ENCODE measurements at regions not wholly inside any gene's neighbourhood (a gene's known extent, or its start where the extent isn't known, plus 50 kb on each side); places are given as distances from the start of the nearest gene placed in this dataset.

- TF ChIP-seq, protein P1, sequence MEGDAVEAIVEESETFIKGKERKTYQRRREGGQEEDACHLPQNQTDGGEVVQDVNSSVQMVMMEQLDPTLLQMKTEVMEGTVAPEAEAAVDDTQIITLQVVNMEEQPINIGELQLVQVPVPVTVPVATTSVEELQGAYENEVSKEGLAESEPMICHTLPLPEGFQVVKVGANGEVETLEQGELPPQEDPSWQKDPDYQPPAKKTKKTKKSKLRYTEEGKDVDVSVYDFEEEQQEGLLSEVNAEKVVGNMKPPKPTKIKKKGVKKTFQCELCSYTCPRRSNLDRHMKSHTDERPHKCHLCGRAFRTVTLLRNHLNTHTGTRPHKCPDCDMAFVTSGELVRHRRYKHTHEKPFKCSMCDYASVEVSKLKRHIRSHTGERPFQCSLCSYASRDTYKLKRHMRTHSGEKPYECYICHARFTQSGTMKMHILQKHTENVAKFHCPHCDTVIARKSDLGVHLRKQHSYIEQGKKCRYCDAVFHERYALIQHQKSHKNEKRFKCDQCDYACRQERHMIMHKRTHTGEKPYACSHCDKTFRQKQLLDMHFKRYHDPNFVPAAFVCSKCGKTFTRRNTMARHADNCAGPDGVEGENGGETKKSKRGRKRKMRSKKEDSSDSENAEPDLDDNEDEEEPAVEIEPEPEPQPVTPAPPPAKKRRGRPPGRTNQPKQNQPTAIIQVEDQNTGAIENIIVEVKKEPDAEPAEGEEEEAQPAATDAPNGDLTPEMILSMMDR (IDR thresholded peaks at IDR 0.05; ENCODE audit: extremely low read depth, low read depth, low read length), result no peak
- Histone ChIP-seq H3K4me1 (ENCODE audit: insufficient read depth, low read length) (no peaks in the 10 kb centered on the region), H3K27ac (ENCODE audit: low read depth, low read length) (no peak overlapping the region), H4K20me1 (ENCODE audit: insufficient read depth, low read length) (no peaks in the 10 kb centered on the region), H3K79me2 (ENCODE audit: insufficient read depth, low read length) (no peaks in the 10 kb centered on the region), H2AFZ (ENCODE audit: low read length) (no peak overlapping the region), H3K36me3 (ENCODE audit: insufficient read depth, low read length) (no peaks in the 10 kb centered on the region), H3K4me2 (ENCODE audit: insufficient read depth, low read length) (peak overlapping the region; percentile 18), H3K27me3 (ENCODE audit: insufficient read depth, low read length) (no peaks in the 10 kb centered on the region), H3K9me3 (ENCODE audit: low read depth, low read length) (no peaks in the 10 kb centered on the region), H3K4me3 (ENCODE audit: insufficient read depth, low read length) (no peak overlapping the region)
- peak; percentile 65 for DNase-seq (ENCODE audit: insufficient read length, low spot score, missing footprints)
Measured at GRCh38 chr4:55727746-55728145, 91.6 kb upstream of the NMU start.

- Histone ChIP-seq H4K20me1 (ENCODE audit: insufficient read depth, low read length) (no peaks in the 10 kb centered on the region), H3K4me3 (ENCODE audit: insufficient read depth, low read length) (no peak overlapping the region), H3K4me1 (ENCODE audit: insufficient read depth, low read length) (no peaks in the 10 kb centered on the region), H2AFZ (ENCODE audit: low read length) (no peak overlapping the region), H3K27me3 (ENCODE audit: insufficient read depth, low read length) (peaks cover 4% of the 10 kb centered on the region), H3K27ac (ENCODE audit: low read depth, low read length) (no peak overlapping the region), H3K9me3 (ENCODE audit: low read depth, low read length) (no peaks in the 10 kb centered on the region), H3K36me3 (ENCODE audit: insufficient read depth, low read length) (no peaks in the 10 kb centered on the region), H3K79me2 (ENCODE audit: insufficient read depth, low read length) (no peaks in the 10 kb centered on the region), H3K4me2 (ENCODE audit: insufficient read depth, low read length) (no peak overlapping the region)
- no peak for DNase-seq (ENCODE audit: insufficient read length, low spot score, missing footprints)
- TF ChIP-seq, protein P1 (IDR thresholded peaks at IDR 0.05; ENCODE audit: extremely low read depth, low read depth, low read length), result no peak
Measured at GRCh38 chr4:55729351-55730279, 90.0 kb upstream of the EXOC1L start.

- no peaks in the 10 kb centered on the region for H3K36me3 ChIP-seq (ENCODE audit: insufficient read depth, low read length)
- no peak for DNase-seq (ENCODE audit: insufficient read length, low spot score, missing footprints)
- no peaks in the 10 kb centered on the region for H3K4me1 ChIP-seq (ENCODE audit: insufficient read depth, low read length)
- H3K79me2 ChIP-seq (ENCODE audit: insufficient read depth, low read length), result no peaks in the 10 kb centered on the region
- no peak overlapping the region for H2AFZ ChIP-seq (ENCODE audit: low read length)
- peaks cover 6% of the 10 kb centered on the region for H3K27me3 ChIP-seq (ENCODE audit: insufficient read depth, low read length)
- no peaks in the 10 kb centered on the region for H4K20me1 ChIP-seq (ENCODE audit: insufficient read depth, low read length)
- H3K4me2 ChIP-seq (ENCODE audit: insufficient read depth, low read length), result no peak overlapping the region
- no peaks in the 10 kb centered on the region for H3K9me3 ChIP-seq (ENCODE audit: low read depth, low read length)
- H3K4me3 ChIP-seq (ENCODE audit: insufficient read depth, low read length), result no peak overlapping the region
- TF ChIP-seq, protein P1 (IDR thresholded peaks at IDR 0.05; ENCODE audit: extremely low read depth, low read depth, low read length), result no peak
- no peak overlapping the region for H3K27ac ChIP-seq (ENCODE audit: low read depth, low read length)
Measured at GRCh38 chr4:55730280-55730931, 89.2 kb upstream of the EXOC1L start.

- Histone ChIP-seq H3K79me2 (ENCODE audit: insufficient read depth, low read length) (no peaks in the 10 kb centered on the region), H2AFZ (ENCODE audit: low read length) (no peak overlapping the region), H3K27ac (ENCODE audit: low read depth, low read length) (no peak overlapping the region), H3K36me3 (ENCODE audit: insufficient read depth, low read length) (no peaks in the 10 kb centered on the region), H3K4me3 (ENCODE audit: insufficient read depth, low read length) (no peak overlapping the region), H4K20me1 (ENCODE audit: insufficient read depth, low read length) (no peaks in the 10 kb centered on the region), H3K27me3 (ENCODE audit: insufficient read depth, low read length) (peaks cover 9% of the 10 kb centered on the region), H3K4me1 (ENCODE audit: insufficient read depth, low read length) (no peaks in the 10 kb centered on the region), H3K4me2 (ENCODE audit: insufficient read depth, low read length) (no peak overlapping the region), H3K9me3 (ENCODE audit: low read depth, low read length) (no peaks in the 10 kb centered on the region)
- TF ChIP-seq, protein P1 (IDR thresholded peaks at IDR 0.05; ENCODE audit: extremely low read depth, low read depth, low read length), result no peak
- no peak for DNase-seq (ENCODE audit: insufficient read length, low spot score, missing footprints)
Measured at GRCh38 chr4:55731959-55732358, 87.6 kb upstream of the EXOC1L start.

Measured in osteoblast (primary cell).